Liver (tissue), 8 donors: ENCODE measurements at regions not wholly inside any gene's neighbourhood (a gene's known extent, or its start where the extent isn't known, plus 50 kb on each side); places are given as distances from the start of the nearest gene placed in this dataset.

Source experiments
- DNase-seq: peaks from one replicate; pipeline ENCODE4 v3.0.0-alpha.2; 2017; ENCODE audit warnings: low spot score
- H3K27ac ChIP-seq, 2 donors: one replicate each; pipeline ENCODE4 v1.7.0; 2013; ENCODE audit warnings: inconsistent platforms in 2 of 2, low read length in 2 of 2, control low read depth in 1 of 2, low read depth in 1 of 2, mild to moderate bottlenecking in 1 of 2
- H3K27me3 ChIP-seq, 4 donors: one replicate each; pipeline versions ENCODE4 v1.6.1 to v1.7.0; 2013; ENCODE audit warnings: low read length in 3 of 4, inconsistent platforms in 1 of 4, mild to moderate bottlenecking in 1 of 4, moderate library complexity in 1 of 4; ENCODE audit not compliant: control insufficient read depth in 4 of 4, insufficient read depth in 4 of 4
- H3K36me3 ChIP-seq, 4 donors: one replicate each; pipeline versions ENCODE4 v1.6.1 to v1.7.0; 2013; ENCODE audit warnings: low read length in 3 of 4, mild to moderate bottlenecking in 3 of 4, low read depth in 1 of 4, moderate library complexity in 1 of 4; ENCODE audit not compliant: control insufficient read depth in 4 of 4, insufficient read depth in 3 of 4
- H3K4me1 ChIP-seq, 4 donors: one replicate each; pipeline versions ENCODE4 v1.6.1 to v1.7.0; 2013; ENCODE audit warnings: low read length in 3 of 4, mild to moderate bottlenecking in 3 of 4, moderate library complexity in 1 of 4; ENCODE audit not compliant: control insufficient read depth in 4 of 4, insufficient read depth in 4 of 4
- H3K4me3 ChIP-seq, 3 donors: one replicate each; pipeline versions ENCODE4 v1.6.1 to v1.7.0; 2013; ENCODE audit warnings: low read length in 3 of 3, control low read depth in 1 of 3, low read depth in 1 of 3, mild to moderate bottlenecking in 1 of 3
- H3K9ac ChIP-seq, 2 donors: one replicate each; pipeline ENCODE4 v1.7.0; 2013; ENCODE audit warnings: low read length in 2 of 2, mild to moderate bottlenecking in 2 of 2, moderate library complexity in 2 of 2, control low read depth in 1 of 2, low read depth in 1 of 2
- H3K9me3 ChIP-seq, 4 donors: one replicate each; pipeline versions ENCODE4 v1.6.1 to v1.7.0; 2013; ENCODE audit warnings: low read length in 3 of 4; ENCODE audit not compliant: control insufficient read depth in 4 of 4
- EGR1 ChIP-seq, 2 donors: IDR thresholded peaks; 2 replicates each; pipeline ENCODE4 v1.6.1; 2016 to 2018; ENCODE audit warnings: antibody characterized with exemption in 2 of 2, low read depth in 2 of 2
- FOXA1 ChIP-seq: IDR thresholded peaks from 2 replicates; pipeline ENCODE4 v1.6.1; 2016; ENCODE audit warnings: antibody characterized with exemption
- FOXA2 ChIP-seq: IDR thresholded peaks from 2 replicates; pipeline ENCODE4 v1.6.1; 2016; ENCODE audit warnings: antibody characterized with exemption
- GABPA ChIP-seq, 2 donors: IDR thresholded peaks in 1 of 2; conservative IDR thresholded peaks in 1 of 2; 2 replicates each; pipeline ENCODE4 v1.6.1; 2016; ENCODE audit warnings: antibody characterized with exemption in 2 of 2, mild to moderate bottlenecking in 1 of 2, moderate library complexity in 1 of 2
- HNF4A ChIP-seq, 2 donors: conservative IDR thresholded peaks; 2 replicates each; pipeline ENCODE4 v1.6.1; 2016; ENCODE audit warnings: antibody characterized with exemption in 2 of 2, mild to moderate bottlenecking in 2 of 2
- HNF4G ChIP-seq: IDR thresholded peaks from 2 replicates; pipeline ENCODE4 v1.6.1; 2016; ENCODE audit warnings: antibody characterized with exemption
- JUND ChIP-seq, 2 donors: IDR thresholded peaks; 2 replicates each; pipeline ENCODE4 v1.6.1; 2016; ENCODE audit warnings: antibody characterized with exemption in 2 of 2
- NR2F2 ChIP-seq: IDR thresholded peaks from 2 replicates; pipeline ENCODE4 v1.6.1; 2016; ENCODE audit warnings: antibody characterized with exemption
- RAD21 ChIP-seq, 2 donors: IDR thresholded peaks; 2 replicates each; pipeline ENCODE4 v1.6.1; 2016; ENCODE audit warnings: antibody characterized with exemption in 2 of 2, mild to moderate bottlenecking in 2 of 2
- RXRA ChIP-seq, 2 donors: IDR thresholded peaks; 2 replicates each; pipeline ENCODE4 v1.6.1; 2017 to 2018; ENCODE audit warnings: antibody characterized with exemption in 2 of 2, mild to moderate bottlenecking in 1 of 2
- SP1 ChIP-seq: IDR thresholded peaks from 2 replicates; pipeline ENCODE4 v1.6.1; 2018; ENCODE audit warnings: antibody characterized with exemption, mild to moderate bottlenecking
- TAF1 ChIP-seq: conservative IDR thresholded peaks from 2 replicates; pipeline ENCODE4 v1.6.1; 2016; ENCODE audit warnings: antibody characterized with exemption, mild to moderate bottlenecking
- YY1 ChIP-seq: IDR thresholded peaks from 2 replicates; pipeline ENCODE4 v1.6.1; 2016; ENCODE audit warnings: antibody characterized with exemption, mild to moderate bottlenecking
- WGBS: extraction: QIAGEN DNeasy Blood & Tissue Kit; methylation state at CpG from one replicate; pipeline ENCODE4 v1.1.7; 2013; 5-methylcytosine and 5-hydroxymethylcytosine counted together
- TF ChIP-seq, protein P1 (sequence below): IDR thresholded peaks from 2 replicates; pipeline ENCODE4 v1.6.1; 2016; ENCODE audit warnings: antibody characterized with exemption
- TF ChIP-seq, protein P2 (sequence below): IDR thresholded peaks from 2 replicates; pipeline ENCODE4 v1.6.1; 2016; ENCODE audit warnings: antibody characterized with exemption, mild to moderate bottlenecking
- TF ChIP-seq, protein P3 (sequence below): IDR thresholded peaks from 2 replicates; pipeline ENCODE4 v1.6.1; 2016; ENCODE audit warnings: antibody characterized with exemption
- TF ChIP-seq, protein P4 (sequence below): IDR thresholded peaks from 2 replicates; pipeline ENCODE4 v1.6.1; 2016; ENCODE audit warnings: antibody characterized with exemption
- TF ChIP-seq, protein P5 (sequence below): fragments of 150-350 bp; IDR thresholded peaks from 2 replicates; pipeline ENCODE4 v1.5.1; 2017; ENCODE audit warnings: improper control_type of control experiment, low read depth, low read length; ENCODE audit not compliant: missing input control
- donor health status: healthy.
- donor health status: healthy.
- donor health status: healthy.
- donor health status: healthy.
- donor health status: healthy.

DNA sequence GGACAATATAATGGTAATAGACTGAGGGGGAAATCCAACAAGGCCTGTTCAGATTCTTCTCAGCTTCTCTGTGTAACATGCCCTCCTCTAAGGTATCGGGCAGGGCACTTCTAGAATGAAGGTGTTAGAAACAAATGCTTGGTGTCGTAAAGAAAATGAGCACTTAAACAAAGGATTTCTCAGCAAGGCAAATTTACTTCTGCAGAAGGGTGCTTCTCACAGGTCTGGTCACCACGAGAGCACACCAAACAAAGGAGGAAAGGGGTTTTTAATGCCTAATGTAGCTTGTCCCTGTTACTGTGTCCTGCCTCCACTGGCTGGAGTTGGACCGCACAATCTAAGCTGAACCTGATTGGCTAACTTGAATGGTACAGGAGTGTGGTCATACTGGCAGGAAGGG is 642.6 kb upstream of the CDH8 start (continued):
- no peak for TF ChIP-seq GABPA (IDR thresholded peaks at IDR 0.05 in 1 of 2, conservative IDR thresholded peaks at IDR 0.05 in 1 of 2)
- no peak for TF ChIP-seq NR2F2
- TF ChIP-seq RAD21 (IDR thresholded peaks at IDR 0.05): no peak
- TF ChIP-seq RXRA (IDR thresholded peaks at IDR 0.05): no peak
- TF ChIP-seq JUND (IDR thresholded peaks at IDR 0.05): no peak
- no peak for TF ChIP-seq TAF1

DNA sequence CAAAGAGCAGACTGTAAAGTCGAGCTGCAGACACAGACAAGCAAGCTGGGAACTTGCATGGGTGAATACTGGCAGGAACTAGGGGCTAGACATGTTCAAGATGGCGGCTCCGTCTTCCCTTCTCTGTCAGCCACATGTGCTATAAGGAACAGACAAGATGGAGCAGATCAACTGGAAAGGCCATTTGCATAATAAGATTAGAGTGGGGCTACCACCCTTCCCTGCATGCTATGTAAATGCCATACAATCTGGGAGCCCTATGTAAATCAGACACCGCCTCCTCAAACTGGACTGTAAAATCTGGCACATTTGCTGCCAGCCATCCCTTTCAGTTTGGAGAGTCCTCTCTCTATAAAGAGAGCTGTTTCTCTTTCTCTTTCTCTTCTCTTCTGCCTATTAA is 640.1 kb upstream of the CDH8 start:
- Histone ChIP-seq H3K4me1 (no peaks in the 10 kb centered on the region), H3K9me3 (peaks cover 3 to 22% (median 7%) of the 10 kb centered on the region in 4 donors), H3K27ac (no peak overlapping the region), H3K36me3 (no peaks in the 10 kb centered on the region), H3K4me3 (no peak overlapping the region), H3K27me3 (no peaks in the 10 kb centered on the region), H3K9ac (no peak overlapping the region)
- WGBS: 59% methylated on average over 4 of the region's 4 CpGs
- TF ChIP-seq NR2F2 (no peak), JUND (IDR thresholded peaks at IDR 0.05) (no peak), YY1 (no peak), HNF4G (no peak), TAF1 (no peak), HNF4A (conservative IDR thresholded peaks at IDR 0.05) (no peak), SP1 (no peak), EGR1 (IDR thresholded peaks at IDR 0.05; ENCODE audit: low read depth in 2 of 2) (no peak), FOXA2 (no peak), FOXA1 (no peak), RAD21 (IDR thresholded peaks at IDR 0.05) (no peak), GABPA (IDR thresholded peaks at IDR 0.05 in 1 of 2, conservative IDR thresholded peaks at IDR 0.05 in 1 of 2) (no peak), RXRA (IDR thresholded peaks at IDR 0.05) (no peak)
- TF ChIP-seq, protein P1, sequence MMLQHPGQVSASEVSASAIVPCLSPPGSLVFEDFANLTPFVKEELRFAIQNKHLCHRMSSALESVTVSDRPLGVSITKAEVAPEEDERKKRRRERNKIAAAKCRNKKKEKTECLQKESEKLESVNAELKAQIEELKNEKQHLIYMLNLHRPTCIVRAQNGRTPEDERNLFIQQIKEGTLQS: no peak
- TF ChIP-seq, protein P2, sequence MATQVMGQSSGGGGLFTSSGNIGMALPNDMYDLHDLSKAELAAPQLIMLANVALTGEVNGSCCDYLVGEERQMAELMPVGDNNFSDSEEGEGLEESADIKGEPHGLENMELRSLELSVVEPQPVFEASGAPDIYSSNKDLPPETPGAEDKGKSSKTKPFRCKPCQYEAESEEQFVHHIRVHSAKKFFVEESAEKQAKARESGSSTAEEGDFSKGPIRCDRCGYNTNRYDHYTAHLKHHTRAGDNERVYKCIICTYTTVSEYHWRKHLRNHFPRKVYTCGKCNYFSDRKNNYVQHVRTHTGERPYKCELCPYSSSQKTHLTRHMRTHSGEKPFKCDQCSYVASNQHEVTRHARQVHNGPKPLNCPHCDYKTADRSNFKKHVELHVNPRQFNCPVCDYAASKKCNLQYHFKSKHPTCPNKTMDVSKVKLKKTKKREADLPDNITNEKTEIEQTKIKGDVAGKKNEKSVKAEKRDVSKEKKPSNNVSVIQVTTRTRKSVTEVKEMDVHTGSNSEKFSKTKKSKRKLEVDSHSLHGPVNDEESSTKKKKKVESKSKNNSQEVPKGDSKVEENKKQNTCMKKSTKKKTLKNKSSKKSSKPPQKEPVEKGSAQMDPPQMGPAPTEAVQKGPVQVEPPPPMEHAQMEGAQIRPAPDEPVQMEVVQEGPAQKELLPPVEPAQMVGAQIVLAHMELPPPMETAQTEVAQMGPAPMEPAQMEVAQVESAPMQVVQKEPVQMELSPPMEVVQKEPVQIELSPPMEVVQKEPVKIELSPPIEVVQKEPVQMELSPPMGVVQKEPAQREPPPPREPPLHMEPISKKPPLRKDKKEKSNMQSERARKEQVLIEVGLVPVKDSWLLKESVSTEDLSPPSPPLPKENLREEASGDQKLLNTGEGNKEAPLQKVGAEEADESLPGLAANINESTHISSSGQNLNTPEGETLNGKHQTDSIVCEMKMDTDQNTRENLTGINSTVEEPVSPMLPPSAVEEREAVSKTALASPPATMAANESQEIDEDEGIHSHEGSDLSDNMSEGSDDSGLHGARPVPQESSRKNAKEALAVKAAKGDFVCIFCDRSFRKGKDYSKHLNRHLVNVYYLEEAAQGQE: no peak
- TF ChIP-seq, protein P3, sequence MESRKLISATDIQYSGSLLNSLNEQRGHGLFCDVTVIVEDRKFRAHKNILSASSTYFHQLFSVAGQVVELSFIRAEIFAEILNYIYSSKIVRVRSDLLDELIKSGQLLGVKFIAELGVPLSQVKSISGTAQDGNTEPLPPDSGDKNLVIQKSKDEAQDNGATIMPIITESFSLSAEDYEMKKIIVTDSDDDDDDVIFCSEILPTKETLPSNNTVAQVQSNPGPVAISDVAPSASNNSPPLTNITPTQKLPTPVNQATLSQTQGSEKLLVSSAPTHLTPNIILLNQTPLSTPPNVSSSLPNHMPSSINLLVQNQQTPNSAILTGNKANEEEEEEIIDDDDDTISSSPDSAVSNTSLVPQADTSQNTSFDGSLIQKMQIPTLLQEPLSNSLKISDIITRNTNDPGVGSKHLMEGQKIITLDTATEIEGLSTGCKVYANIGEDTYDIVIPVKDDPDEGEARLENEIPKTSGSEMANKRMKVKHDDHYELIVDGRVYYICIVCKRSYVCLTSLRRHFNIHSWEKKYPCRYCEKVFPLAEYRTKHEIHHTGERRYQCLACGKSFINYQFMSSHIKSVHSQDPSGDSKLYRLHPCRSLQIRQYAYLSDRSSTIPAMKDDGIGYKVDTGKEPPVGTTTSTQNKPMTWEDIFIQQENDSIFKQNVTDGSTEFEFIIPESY: no peak
- TF ChIP-seq, protein P4, sequence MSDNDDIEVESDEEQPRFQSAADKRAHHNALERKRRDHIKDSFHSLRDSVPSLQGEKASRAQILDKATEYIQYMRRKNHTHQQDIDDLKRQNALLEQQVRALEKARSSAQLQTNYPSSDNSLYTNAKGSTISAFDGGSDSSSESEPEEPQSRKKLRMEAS: no peak
- TF ChIP-seq, protein P5, sequence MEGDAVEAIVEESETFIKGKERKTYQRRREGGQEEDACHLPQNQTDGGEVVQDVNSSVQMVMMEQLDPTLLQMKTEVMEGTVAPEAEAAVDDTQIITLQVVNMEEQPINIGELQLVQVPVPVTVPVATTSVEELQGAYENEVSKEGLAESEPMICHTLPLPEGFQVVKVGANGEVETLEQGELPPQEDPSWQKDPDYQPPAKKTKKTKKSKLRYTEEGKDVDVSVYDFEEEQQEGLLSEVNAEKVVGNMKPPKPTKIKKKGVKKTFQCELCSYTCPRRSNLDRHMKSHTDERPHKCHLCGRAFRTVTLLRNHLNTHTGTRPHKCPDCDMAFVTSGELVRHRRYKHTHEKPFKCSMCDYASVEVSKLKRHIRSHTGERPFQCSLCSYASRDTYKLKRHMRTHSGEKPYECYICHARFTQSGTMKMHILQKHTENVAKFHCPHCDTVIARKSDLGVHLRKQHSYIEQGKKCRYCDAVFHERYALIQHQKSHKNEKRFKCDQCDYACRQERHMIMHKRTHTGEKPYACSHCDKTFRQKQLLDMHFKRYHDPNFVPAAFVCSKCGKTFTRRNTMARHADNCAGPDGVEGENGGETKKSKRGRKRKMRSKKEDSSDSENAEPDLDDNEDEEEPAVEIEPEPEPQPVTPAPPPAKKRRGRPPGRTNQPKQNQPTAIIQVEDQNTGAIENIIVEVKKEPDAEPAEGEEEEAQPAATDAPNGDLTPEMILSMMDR: no peak
- no peak for DNase-seq
